A673 (cell line): ENCODE measurements at regions not wholly inside any gene's neighbourhood (a gene's known extent, or its start where the extent isn't known, plus 50 kb on each side); places are given as distances from the start of the nearest gene placed in this dataset.

Source experiments
- BruUV-seq: library from RNA; stranded (reverse); fragments of 400-500 nt; replicated peaks from 2 replicates; lab custom pipeline; 2021; lab: Mats Ljungman, UMichigan
- CTCF ChIA-PET: fragments of 300-600 bp; sonication (Branson Sonifier 250); formaldehyde crosslinking; loops from one replicate; lab custom pipeline; 2022; ENCODE audit warnings: antibody characterized with exemption; lab: Charles Lee
- POLR2A ChIA-PET: fragments of 300-600 bp; sonication (Branson Sonifier 250); formaldehyde crosslinking; loops from one replicate; lab custom pipeline; 2022; ENCODE audit warnings: antibody characterized with exemption; ENCODE audit not compliant: low non-redundant PET; lab: Charles Lee
- DNase-seq: peaks from one replicate; pipeline ENCODE4 v3.0.0-alpha.2; 2015; ENCODE audit warnings: low spot score
- H3K27ac ChIP-seq: fragments of 200-600 bp; sonication (generic); 2 replicates; pipeline ENCODE4 v1.5.1; 2016; ENCODE audit warnings: mixed run types, low read depth, mild to moderate bottlenecking, mixed read lengths, antibody characterized with exemption, low read length; ENCODE audit not compliant: poor library complexity, severe bottlenecking
- H3K27me3 ChIP-seq: fragments of 200-600 bp; sonication (generic); replicated peaks from 2 replicates; pipeline ENCODE4 v1.6.1; 2017; ENCODE audit warnings: mixed run types, low read depth, mild to moderate bottlenecking, mixed read lengths, antibody characterized with exemption, low read length; ENCODE audit not compliant: insufficient read depth, poor library complexity
- H3K36me3 ChIP-seq: fragments of 200-600 bp; sonication (generic); 2 replicates; pipeline ENCODE4 v1.6.1; 2016; ENCODE audit warnings: mixed run types, mild to moderate bottlenecking, mixed read lengths, antibody characterized with exemption, low read length; ENCODE audit not compliant: insufficient read depth, poor library complexity, severe bottlenecking
- H3K4me1 ChIP-seq: fragments of 200-600 bp; sonication (generic); 2 replicates; pipeline ENCODE4 v1.6.1; 2017; ENCODE audit warnings: mixed run types, mild to moderate bottlenecking, mixed read lengths, antibody characterized with exemption, low read length; ENCODE audit not compliant: insufficient read depth, poor library complexity, severe bottlenecking
- H3K4me3 ChIP-seq: fragments of 200-600 bp; sonication (generic); 2 replicates; pipeline ENCODE4 v1.5.1; 2016; ENCODE audit warnings: low read depth, mixed run types, mild to moderate bottlenecking, mixed read lengths, low read length; ENCODE audit not compliant: poor library complexity, severe bottlenecking
- H3K9me3 ChIP-seq: fragments of 200-600 bp; sonication (generic); 2 replicates; pipeline ENCODE4 v1.6.1; 2016; ENCODE audit warnings: mixed run types, low read depth, mild to moderate bottlenecking, mixed read lengths, antibody characterized with exemption, low read length; ENCODE audit not compliant: poor library complexity, severe bottlenecking
- EZH2 ChIP-seq: fragments of 200-600 bp; sonication (generic); IDR thresholded peaks from 2 replicates; pipeline ENCODE4 v1.6.1; 2017; ENCODE audit warnings: borderline replicate concordance, low read depth, mild to moderate bottlenecking, mixed read lengths, antibody characterized with exemption, low read length; ENCODE audit not compliant: poor library complexity, severe bottlenecking
- intact Hi-C: fragments of 100-400 bp; cut with micrococcal nuclease; formaldehyde crosslinking; loops from one replicate; pipeline ENCODE4 v1.10.0; 2022; ENCODE audit not compliant: unreplicated experiment
- TF ChIP-seq, protein P1 (sequence below): fragments of 300-800, 200-600 bp; sonication (generic); conservative IDR thresholded peaks from 2 replicates; pipeline ENCODE4 v1.5.1; 2017; ENCODE audit warnings: low read depth, mild to moderate bottlenecking, antibody characterized with exemption, low read length, moderate library complexity, mixed read lengths

DNA sequence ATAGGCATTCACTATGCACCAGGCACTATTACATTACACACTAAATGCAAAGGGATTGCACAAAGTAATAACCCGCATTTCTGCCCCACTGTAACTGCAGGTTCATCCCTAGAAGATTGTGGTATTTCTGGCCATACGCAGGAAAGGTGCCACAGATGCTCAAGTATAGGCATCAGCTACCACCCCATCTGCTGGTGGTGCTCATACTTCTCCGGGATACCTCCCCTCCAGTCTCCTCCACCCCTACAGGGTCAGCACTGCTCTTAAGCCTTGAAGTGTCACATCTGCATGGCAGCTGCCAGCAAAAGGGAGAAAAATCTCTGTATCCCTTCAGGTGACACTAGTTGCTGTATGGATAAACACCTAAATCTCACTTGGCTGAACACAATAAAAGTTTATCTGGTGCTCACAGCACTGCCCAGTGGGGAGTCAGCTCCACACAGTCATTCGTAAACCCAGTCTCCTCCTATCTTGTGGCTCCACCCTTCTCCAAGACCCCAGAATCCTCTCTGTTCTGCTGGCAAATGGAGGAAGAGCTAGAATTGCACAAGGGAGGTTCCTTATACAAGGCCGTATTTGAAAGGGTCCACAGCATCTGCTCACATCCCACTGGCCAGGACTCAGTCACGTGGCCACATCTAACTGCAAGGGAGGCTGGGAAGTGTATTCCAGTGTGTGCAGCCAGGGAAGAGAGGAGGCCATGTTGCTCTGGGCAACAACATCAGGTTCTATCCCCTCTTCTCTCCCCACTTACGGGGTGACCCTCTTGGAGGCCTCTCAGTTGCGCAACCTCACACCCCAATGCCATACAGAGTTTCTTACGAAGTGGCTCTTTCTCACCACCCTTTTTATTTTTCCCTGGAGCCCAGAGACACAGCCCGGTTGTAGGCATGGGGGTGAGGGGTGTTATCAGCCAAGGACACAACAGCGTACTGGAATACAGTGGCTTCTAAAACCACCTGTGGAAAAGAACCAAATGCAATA lies 114.7 kb downstream of the BUD13 start:
- ChIA-PET CTCF (no interaction called here), POLR2A (no interaction called here)
- no peak for TF ChIP-seq EZH2
- TF ChIP-seq, protein P1, sequence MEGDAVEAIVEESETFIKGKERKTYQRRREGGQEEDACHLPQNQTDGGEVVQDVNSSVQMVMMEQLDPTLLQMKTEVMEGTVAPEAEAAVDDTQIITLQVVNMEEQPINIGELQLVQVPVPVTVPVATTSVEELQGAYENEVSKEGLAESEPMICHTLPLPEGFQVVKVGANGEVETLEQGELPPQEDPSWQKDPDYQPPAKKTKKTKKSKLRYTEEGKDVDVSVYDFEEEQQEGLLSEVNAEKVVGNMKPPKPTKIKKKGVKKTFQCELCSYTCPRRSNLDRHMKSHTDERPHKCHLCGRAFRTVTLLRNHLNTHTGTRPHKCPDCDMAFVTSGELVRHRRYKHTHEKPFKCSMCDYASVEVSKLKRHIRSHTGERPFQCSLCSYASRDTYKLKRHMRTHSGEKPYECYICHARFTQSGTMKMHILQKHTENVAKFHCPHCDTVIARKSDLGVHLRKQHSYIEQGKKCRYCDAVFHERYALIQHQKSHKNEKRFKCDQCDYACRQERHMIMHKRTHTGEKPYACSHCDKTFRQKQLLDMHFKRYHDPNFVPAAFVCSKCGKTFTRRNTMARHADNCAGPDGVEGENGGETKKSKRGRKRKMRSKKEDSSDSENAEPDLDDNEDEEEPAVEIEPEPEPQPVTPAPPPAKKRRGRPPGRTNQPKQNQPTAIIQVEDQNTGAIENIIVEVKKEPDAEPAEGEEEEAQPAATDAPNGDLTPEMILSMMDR: no peak
- intact Hi-C loops: no loop called here
- peak; percentile 50 for DNase-seq
- BruUV-seq: no TSS peak
- Histone ChIP-seq H3K27me3 (peaks cover 19% of the 10 kb centered on the region), H3K9me3 (no peaks in the 10 kb centered on the region), H3K27ac (no peak overlapping the region), H3K4me3 (no peak overlapping the region), H3K4me1 (no peaks in the 10 kb centered on the region), H3K36me3 (no peaks in the 10 kb centered on the region)

- Histone ChIP-seq H3K9me3 (no peaks in the 10 kb centered on the region), H3K4me1 (no peaks in the 10 kb centered on the region), H3K4me3 (no peak overlapping the region), H3K36me3 (no peaks in the 10 kb centered on the region), H3K27ac (no peak overlapping the region), H3K27me3 (peaks cover under 1% of the 10 kb centered on the region)
- POLR2A ChIA-PET: no interaction called here
- BruUV-seq: no TSS peak
- DNase-seq: no peak
- CTCF ChIA-PET: no interaction called here
- intact Hi-C loops: no loop called here
- TF ChIP-seq, protein P1: no peak
- TF ChIP-seq EZH2: no peak
These were observed 116.8 kb downstream of the BUD13 start for GRCh38 chr11:116656011-116656410.

- no peaks in the 10 kb centered on the region for H3K36me3 ChIP-seq
- BruUV-seq: no TSS peak
- peaks cover 4% of the 10 kb centered on the region for H3K27me3 ChIP-seq
- ChIA-PET POLR2A (no interaction called here), CTCF (no interaction called here)
- H3K27ac ChIP-seq: no peak overlapping the region
- no peaks in the 10 kb centered on the region for H3K4me1 ChIP-seq
- H3K9me3 ChIP-seq: no peaks in the 10 kb centered on the region
- H3K4me3 ChIP-seq: no peak overlapping the region
- intact Hi-C loops: no loop called here
- DNase-seq: no peak
- TF ChIP-seq, protein P1: no peak
- TF ChIP-seq EZH2: no peak
These were observed 118.3 kb downstream of the BUD13 start for GRCh38 chr11:116654526-116654925.
